AG09319 (cell line): ENCODE measurements at regions not wholly inside any gene's neighbourhood (a gene's known extent, or its start where the extent isn't known, plus 50 kb on each side); places are given as distances from the start of the nearest gene placed in this dataset.

Experiments used
- DNase-seq: peaks from one replicate; pipeline ENCODE4 v3.0.0-alpha.2; 2010; ENCODE audit warnings: low read depth; ENCODE audit errors: extremely low read depth
- TF ChIP-seq, protein P1 (sequence below): IDR thresholded peaks from 2 replicates; pipeline ENCODE4 v1.5.1; 2011; ENCODE audit warnings: low read depth, mild to moderate bottlenecking, inconsistent platforms, low read length, moderate library complexity

DNA sequence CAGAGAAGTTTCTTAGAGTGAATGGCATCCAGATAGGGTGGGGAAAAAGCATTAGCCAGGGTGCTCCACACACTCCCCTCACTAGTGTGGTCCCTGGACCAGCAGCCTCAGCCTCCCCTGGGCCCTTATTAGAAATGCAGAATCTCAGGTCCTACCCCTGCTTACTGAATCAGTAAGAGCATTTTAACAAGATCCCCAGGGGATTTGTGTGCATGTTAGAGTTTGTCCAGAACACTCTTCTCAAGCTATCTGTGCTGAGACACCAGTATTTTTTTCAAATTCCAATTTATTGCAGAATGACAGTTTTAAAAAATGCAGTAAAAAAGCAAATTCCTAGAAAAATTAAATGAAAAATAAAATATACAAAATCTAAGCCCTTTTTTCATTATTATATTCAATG lies 123.1 kb downstream of the MIAT start:
- DNase-seq, result no peak
- TF ChIP-seq, protein P1, sequence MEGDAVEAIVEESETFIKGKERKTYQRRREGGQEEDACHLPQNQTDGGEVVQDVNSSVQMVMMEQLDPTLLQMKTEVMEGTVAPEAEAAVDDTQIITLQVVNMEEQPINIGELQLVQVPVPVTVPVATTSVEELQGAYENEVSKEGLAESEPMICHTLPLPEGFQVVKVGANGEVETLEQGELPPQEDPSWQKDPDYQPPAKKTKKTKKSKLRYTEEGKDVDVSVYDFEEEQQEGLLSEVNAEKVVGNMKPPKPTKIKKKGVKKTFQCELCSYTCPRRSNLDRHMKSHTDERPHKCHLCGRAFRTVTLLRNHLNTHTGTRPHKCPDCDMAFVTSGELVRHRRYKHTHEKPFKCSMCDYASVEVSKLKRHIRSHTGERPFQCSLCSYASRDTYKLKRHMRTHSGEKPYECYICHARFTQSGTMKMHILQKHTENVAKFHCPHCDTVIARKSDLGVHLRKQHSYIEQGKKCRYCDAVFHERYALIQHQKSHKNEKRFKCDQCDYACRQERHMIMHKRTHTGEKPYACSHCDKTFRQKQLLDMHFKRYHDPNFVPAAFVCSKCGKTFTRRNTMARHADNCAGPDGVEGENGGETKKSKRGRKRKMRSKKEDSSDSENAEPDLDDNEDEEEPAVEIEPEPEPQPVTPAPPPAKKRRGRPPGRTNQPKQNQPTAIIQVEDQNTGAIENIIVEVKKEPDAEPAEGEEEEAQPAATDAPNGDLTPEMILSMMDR, result no peak

DNA sequence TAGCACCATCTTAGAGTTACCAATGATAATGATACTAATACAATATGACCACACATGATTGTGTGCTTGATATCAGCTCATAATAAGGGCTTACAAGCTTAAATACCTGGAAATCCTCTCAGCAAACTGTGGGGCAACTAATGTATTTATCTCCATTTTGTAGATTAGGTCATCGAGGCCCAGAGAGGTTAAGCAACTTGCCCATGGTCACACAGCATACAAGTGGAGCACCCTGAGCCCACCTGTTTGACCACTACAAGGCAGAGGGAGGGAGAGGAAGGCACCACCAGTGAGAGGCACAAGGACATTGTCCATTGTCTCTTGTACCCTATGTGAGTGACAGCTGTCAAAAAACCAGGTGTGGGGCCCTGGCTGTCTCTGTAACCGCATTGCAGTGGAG lies 123.7 kb downstream of the MIAT start:
- no peak for DNase-seq
- TF ChIP-seq, protein P1, result no peak

DNA sequence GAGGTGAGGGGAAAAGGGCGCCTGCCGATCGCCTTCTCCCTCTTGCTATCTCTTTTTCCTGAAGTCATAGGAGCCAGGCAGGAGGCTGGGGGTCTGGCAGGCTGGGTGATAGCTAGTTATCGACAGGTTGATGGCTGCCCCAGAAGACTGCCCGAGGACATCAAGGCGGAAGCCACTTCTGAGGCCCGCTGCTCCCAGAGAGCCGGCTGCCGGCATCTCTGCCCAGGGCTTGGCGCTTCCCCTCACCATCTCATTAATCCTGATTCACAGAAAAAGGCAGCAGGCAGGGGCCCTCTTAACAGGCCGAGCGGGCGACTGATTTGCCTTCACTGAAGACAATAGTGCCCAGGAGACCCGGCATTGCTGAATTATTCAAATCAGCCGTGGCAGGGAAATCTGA lies 124.2 kb downstream of the MIAT start:
- TF ChIP-seq, protein P1, result no peak
- DNase-seq, result no peak

DNA sequence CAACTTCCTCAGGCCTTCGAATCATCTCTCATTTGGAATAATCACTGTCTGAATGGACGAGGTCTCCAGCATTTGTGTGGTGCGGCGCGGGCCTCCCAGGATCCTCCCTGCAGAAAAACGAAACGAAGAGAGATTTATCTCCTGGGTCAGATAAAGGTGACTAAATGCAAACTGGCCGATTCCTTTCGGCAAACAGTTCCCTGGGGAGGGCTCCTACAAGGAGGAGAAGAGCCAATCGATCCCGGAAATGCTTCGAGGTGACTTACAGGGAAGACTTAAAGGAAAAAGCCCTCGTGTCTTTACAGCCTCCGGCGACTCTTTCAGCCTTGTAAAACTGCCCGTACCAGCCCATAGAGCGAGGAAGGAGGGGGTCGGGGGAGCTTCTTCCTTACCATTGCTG lies 126.5 kb downstream of the MIAT start:
- TF ChIP-seq, protein P1, result no peak
- DNase-seq, result no peak

DNA sequence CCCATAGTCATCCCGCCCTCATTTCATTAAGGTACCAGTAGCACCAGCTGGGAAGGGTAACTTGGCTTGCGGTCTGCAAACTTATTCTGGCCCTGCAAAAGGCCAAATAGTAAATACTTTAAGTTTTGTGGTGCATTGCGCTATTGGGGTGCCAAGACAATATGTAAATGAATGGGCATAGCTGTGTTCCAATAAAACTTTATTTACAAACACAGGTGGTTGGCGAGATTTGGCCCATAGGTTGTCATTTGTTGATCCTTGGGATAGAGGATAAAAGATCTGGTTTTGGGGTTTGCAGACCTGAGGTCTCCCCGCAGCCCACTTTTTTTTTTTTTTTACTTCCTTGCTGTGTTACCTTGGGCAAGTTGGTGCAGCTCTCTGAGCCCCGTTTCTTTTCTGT lies 127.4 kb downstream of the MIAT start:
- TF ChIP-seq, protein P1, result no peak
- DNase-seq, result no peak

DNA sequence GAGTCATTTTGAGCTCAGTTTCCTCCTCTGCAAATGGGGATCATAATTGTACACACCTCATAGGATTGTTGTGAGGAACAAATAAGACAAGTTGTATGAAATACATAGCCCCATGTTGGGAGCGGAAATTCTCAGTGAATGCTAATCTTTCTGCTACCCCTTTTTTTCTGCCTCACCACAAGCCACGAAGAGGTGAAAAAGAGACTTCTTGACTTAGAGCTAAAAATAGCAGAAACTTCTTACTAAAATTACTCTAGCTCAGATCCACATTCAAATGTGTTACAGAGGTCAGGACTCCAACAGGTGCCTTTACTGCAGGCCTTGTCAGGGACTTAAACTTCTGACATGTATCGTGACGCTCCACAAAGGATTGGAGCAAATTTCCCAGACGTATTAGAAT lies 128.5 kb downstream of the MIAT start:
- DNase-seq, result no peak
- TF ChIP-seq, protein P1, result no peak

DNA sequence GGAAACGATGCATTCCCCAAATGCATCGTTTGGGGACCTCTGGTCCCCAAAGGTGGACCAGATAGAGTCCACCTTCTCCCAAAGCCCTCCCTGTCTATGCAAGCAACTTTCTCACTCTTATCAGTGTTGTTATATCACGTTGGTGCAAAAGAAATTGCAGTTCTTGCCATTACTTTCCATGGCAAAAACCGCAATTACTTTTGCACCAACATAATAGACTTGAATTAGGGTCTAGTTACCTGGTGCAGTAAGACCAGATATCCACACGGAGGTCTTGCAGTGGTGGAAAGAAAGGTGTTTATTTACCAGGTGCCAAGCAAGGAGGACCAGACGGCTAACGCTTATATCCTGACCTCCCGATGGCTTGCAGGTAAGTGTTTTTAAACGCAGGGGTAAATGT lies 129.0 kb downstream of the MIAT start:
- TF ChIP-seq, protein P1, result no peak

More for the DNA sequence above, 129.0 kb downstream of the MIAT start:
- DNase-seq, result no peak
